ENCODE measurements at regions not wholly inside any gene's neighbourhood (a gene's known extent, or its start where the extent isn't known, plus 50 kb on each side); places are given as distances from the start of the nearest gene placed in this dataset.
"Not testable (repeated sequence)": the region's sequence is repeated elsewhere in the genome, so short reads cannot be mapped to it uniquely, and the experiment has no call there.

GRCh38 chr2:111485895-111486294 is 365.2 kb downstream of the BCL2L11 start:
- H3K27ac ChIP-seq (ENCODE audit: low read depth in 2 of 2, low read length in 2 of 2); H3K9me3 ChIP-seq (ENCODE audit: control insufficient read depth in 2 of 3, insufficient read depth in 1 of 3, low read length in 3 of 3); H3K9ac ChIP-seq (ENCODE audit: low read length in 3 of 3); DNase-seq; H3K4me3 ChIP-seq (ENCODE audit: low read length in 3 of 3); intact Hi-C loops (cut with DNase I); H3K4me1 ChIP-seq (ENCODE audit: control insufficient read depth in 2 of 3, insufficient read depth in 2 of 3, low read depth in 1 of 3, low read length in 3 of 3); FAIRE-seq; H3K36me3 ChIP-seq (ENCODE audit: control insufficient read depth in 2 of 3, insufficient read depth in 3 of 3, low read length in 3 of 3); H3K27me3 ChIP-seq (ENCODE audit: control insufficient read depth, insufficient read depth, low read length): not testable (repeated sequence)

- H3K9ac ChIP-seq (ENCODE audit: low read length in 3 of 3); H3K4me3 ChIP-seq (ENCODE audit: low read length in 3 of 3); H3K9me3 ChIP-seq (ENCODE audit: control insufficient read depth in 2 of 3, insufficient read depth in 1 of 3, low read length in 3 of 3); H3K36me3 ChIP-seq (ENCODE audit: control insufficient read depth in 2 of 3, insufficient read depth in 3 of 3, low read length in 3 of 3); intact Hi-C loops (cut with DNase I); DNase-seq; FAIRE-seq; H3K27me3 ChIP-seq (ENCODE audit: control insufficient read depth, insufficient read depth, low read length); H3K27ac ChIP-seq (ENCODE audit: low read depth in 2 of 2, low read length in 2 of 2); H3K4me1 ChIP-seq (ENCODE audit: control insufficient read depth in 2 of 3, insufficient read depth in 2 of 3, low read depth in 1 of 3, low read length in 3 of 3): not testable (repeated sequence)
Measured at GRCh38 chr2:111488451-111488850, 367.7 kb downstream of the BCL2L11 start.

GRCh38 chr2:111489460-111489859 is 368.7 kb downstream of the BCL2L11 start:
- H3K9ac ChIP-seq (ENCODE audit: low read length in 3 of 3); FAIRE-seq; H3K9me3 ChIP-seq (ENCODE audit: control insufficient read depth in 2 of 3, insufficient read depth in 1 of 3, low read length in 3 of 3); DNase-seq; intact Hi-C loops (cut with DNase I); H3K27ac ChIP-seq (ENCODE audit: low read depth in 2 of 2, low read length in 2 of 2); H3K4me3 ChIP-seq (ENCODE audit: low read length in 3 of 3); H3K36me3 ChIP-seq (ENCODE audit: control insufficient read depth in 2 of 3, insufficient read depth in 3 of 3, low read length in 3 of 3); H3K27me3 ChIP-seq (ENCODE audit: control insufficient read depth, insufficient read depth, low read length); H3K4me1 ChIP-seq (ENCODE audit: control insufficient read depth in 2 of 3, insufficient read depth in 2 of 3, low read depth in 1 of 3, low read length in 3 of 3): not testable (repeated sequence)

GRCh38 chr2:111491181-111491580 is 370.5 kb downstream of the BCL2L11 start:
- H3K4me3 ChIP-seq (ENCODE audit: low read length in 3 of 3); H3K4me1 ChIP-seq (ENCODE audit: control insufficient read depth in 2 of 3, insufficient read depth in 2 of 3, low read depth in 1 of 3, low read length in 3 of 3); H3K27me3 ChIP-seq (ENCODE audit: control insufficient read depth, insufficient read depth, low read length); H3K9me3 ChIP-seq (ENCODE audit: control insufficient read depth in 2 of 3, insufficient read depth in 1 of 3, low read length in 3 of 3); FAIRE-seq; H3K27ac ChIP-seq (ENCODE audit: low read depth in 2 of 2, low read length in 2 of 2); H3K36me3 ChIP-seq (ENCODE audit: control insufficient read depth in 2 of 3, insufficient read depth in 3 of 3, low read length in 3 of 3); H3K9ac ChIP-seq (ENCODE audit: low read length in 3 of 3); DNase-seq; intact Hi-C loops (cut with DNase I): not testable (repeated sequence)

- H3K9ac ChIP-seq (ENCODE audit: low read length in 3 of 3); H3K36me3 ChIP-seq (ENCODE audit: control insufficient read depth in 2 of 3, insufficient read depth in 3 of 3, low read length in 3 of 3); H3K4me1 ChIP-seq (ENCODE audit: control insufficient read depth in 2 of 3, insufficient read depth in 2 of 3, low read depth in 1 of 3, low read length in 3 of 3); intact Hi-C loops (cut with DNase I); H3K27me3 ChIP-seq (ENCODE audit: control insufficient read depth, insufficient read depth, low read length); DNase-seq; FAIRE-seq; H3K4me3 ChIP-seq (ENCODE audit: low read length in 3 of 3); H3K9me3 ChIP-seq (ENCODE audit: control insufficient read depth in 2 of 3, insufficient read depth in 1 of 3, low read length in 3 of 3); H3K27ac ChIP-seq (ENCODE audit: low read depth in 2 of 2, low read length in 2 of 2): not testable (repeated sequence)
Measured at GRCh38 chr2:111491614-111492013, 370.9 kb downstream of the BCL2L11 start.

GRCh38 chr2:111492995-111493719 is 372.4 kb downstream of the BCL2L11 start:
- H3K27me3 ChIP-seq (ENCODE audit: control insufficient read depth, insufficient read depth, low read length); intact Hi-C loops (cut with DNase I); H3K36me3 ChIP-seq (ENCODE audit: control insufficient read depth in 2 of 3, insufficient read depth in 3 of 3, low read length in 3 of 3); H3K9ac ChIP-seq (ENCODE audit: low read length in 3 of 3); H3K9me3 ChIP-seq (ENCODE audit: control insufficient read depth in 2 of 3, insufficient read depth in 1 of 3, low read length in 3 of 3); FAIRE-seq; H3K4me1 ChIP-seq (ENCODE audit: control insufficient read depth in 2 of 3, insufficient read depth in 2 of 3, low read depth in 1 of 3, low read length in 3 of 3); DNase-seq: not testable (repeated sequence)
- peak overlapping the region in 1 of 3 donors; percentile 39 for H3K4me3 ChIP-seq (ENCODE audit: low read length in 3 of 3)
- peak overlapping the region; percentile 51 to 75 for H3K27ac ChIP-seq (ENCODE audit: low read depth in 2 of 2, low read length in 2 of 2)

- Histone ChIP-seq H3K4me3 (ENCODE audit: low read length in 3 of 3) (peak overlapping the region in 1 of 3 donors; percentile 39), H3K27ac (ENCODE audit: low read depth in 2 of 2, low read length in 2 of 2) (peak overlapping the region; percentile 51 to 75)
- H3K9me3 ChIP-seq (ENCODE audit: control insufficient read depth in 2 of 3, insufficient read depth in 1 of 3, low read length in 3 of 3); H3K9ac ChIP-seq (ENCODE audit: low read length in 3 of 3); FAIRE-seq; H3K4me1 ChIP-seq (ENCODE audit: control insufficient read depth in 2 of 3, insufficient read depth in 2 of 3, low read depth in 1 of 3, low read length in 3 of 3); H3K36me3 ChIP-seq (ENCODE audit: control insufficient read depth in 2 of 3, insufficient read depth in 3 of 3, low read length in 3 of 3); H3K27me3 ChIP-seq (ENCODE audit: control insufficient read depth, insufficient read depth, low read length); intact Hi-C loops (cut with DNase I): not testable (repeated sequence)
- DNase-seq = peak in 1 of 5 donors; percentile 62
Measured at GRCh38 chr2:111493720-111494078, 373.0 kb downstream of the BCL2L11 start.

- H3K9me3 ChIP-seq (ENCODE audit: control insufficient read depth in 2 of 3, insufficient read depth in 1 of 3, low read length in 3 of 3); DNase-seq; intact Hi-C loops (cut with DNase I); FAIRE-seq; H3K27me3 ChIP-seq (ENCODE audit: control insufficient read depth, insufficient read depth, low read length); H3K36me3 ChIP-seq (ENCODE audit: control insufficient read depth in 2 of 3, insufficient read depth in 3 of 3, low read length in 3 of 3); H3K4me1 ChIP-seq (ENCODE audit: control insufficient read depth in 2 of 3, insufficient read depth in 2 of 3, low read depth in 1 of 3, low read length in 3 of 3): not testable (repeated sequence)
- Histone ChIP-seq H3K9ac (ENCODE audit: low read length in 3 of 3) (peak overlapping the region in 1 of 3 donors; percentile 65), H3K27ac (ENCODE audit: low read depth in 2 of 2, low read length in 2 of 2) (peak overlapping the region; percentile 32 to 37), H3K4me3 (ENCODE audit: low read length in 3 of 3) (peak overlapping the region in 1 of 3 donors; percentile 51)
Measured at GRCh38 chr2:111494288-111494980, 373.7 kb downstream of the BCL2L11 start.

Data from kidney (tissue), 10 donors.